SKM-1 treated with dmso at 0.1 percent for 144 hours (cell line): ENCODE measurements at regions not wholly inside any gene's neighbourhood (a gene's known extent, or its start where the extent isn't known, plus 50 kb on each side); places are given as distances from the start of the nearest gene placed in this dataset.

ENCODE experiments used
- DNase-seq: peaks from one replicate; lab custom pipeline; 2025; ENCODE audit not compliant: unreplicated experiment; lab: John Stamatoyannopoulos, UW

- no peak for DNase-seq
These were observed 578.0 kb downstream of the BCOR start for GRCh38 chrX:39519566-39520301.

GRCh38 chrX:39525758-39526157 is 572.0 kb downstream of the BCOR start:
- no peak for DNase-seq

- DNase-seq = no peak
These were observed 570.7 kb downstream of the BCOR start for GRCh38 chrX:39527025-39527424.

GRCh38 chrX:39528161-39528916 is 569.4 kb downstream of the BCOR start:
- no peak for DNase-seq

- no peak for DNase-seq
These were observed 565.0 kb downstream of the BCOR start for GRCh38 chrX:39532761-39533160.

- no peak for DNase-seq
These were observed 562.8 kb downstream of the BCOR start for GRCh38 chrX:39534949-39535348.

GRCh38 chrX:39536211-39536610 is 561.5 kb downstream of the BCOR start:
- no peak for DNase-seq

GRCh38 chrX:39541881-39542280 is 555.9 kb downstream of the BCOR start:
- DNase-seq = no peak

GRCh38 chrX:39542316-39542715 is 555.4 kb downstream of the BCOR start:
- no peak for DNase-seq

- no peak for DNase-seq
These were observed 546.9 kb downstream of the BCOR start for GRCh38 chrX:39550795-39551361.

GRCh38 chrX:39551762-39552161 is 546.0 kb downstream of the BCOR start:
- DNase-seq = no peak

GRCh38 chrX:39555431-39555830 is 542.3 kb downstream of the BCOR start:
- DNase-seq = no peak

- DNase-seq = no peak
These were observed 541.7 kb downstream of the BCOR start for GRCh38 chrX:39556056-39556455.

GRCh38 chrX:39559229-39559628 is 538.5 kb downstream of the BCOR start:
- DNase-seq = no peak

- no peak for DNase-seq
These were observed 537.5 kb downstream of the BCOR start for GRCh38 chrX:39560271-39560670.

- no peak for DNase-seq
These were observed 534.6 kb downstream of the BCOR start for GRCh38 chrX:39563178-39563577.

GRCh38 chrX:39564751-39565150 is 533.0 kb downstream of the BCOR start:
- DNase-seq = no peak

- DNase-seq = no peak
These were observed 523.6 kb downstream of the BCOR start for GRCh38 chrX:39574178-39574577.

GRCh38 chrX:39576041-39576872 is 521.5 kb downstream of the BCOR start:
- no peak for DNase-seq

- DNase-seq = no peak
These were observed 520.4 kb downstream of the BCOR start for GRCh38 chrX:39577206-39577984.
